IPS-15b (cell line): ENCODE measurements at regions not wholly inside any gene's neighbourhood (a gene's known extent, or its start where the extent isn't known, plus 50 kb on each side); places are given as distances from the start of the nearest gene placed in this dataset.

Experiments used
- H3K27me3 ChIP-seq: one replicate; pipeline ENCODE4 v1.6.1; 2013; ENCODE audit warnings: low read length; ENCODE audit not compliant: control insufficient read depth, insufficient read depth
- H3K36me3 ChIP-seq: one replicate; pipeline ENCODE4 v1.6.1; 2013; ENCODE audit warnings: low read length; ENCODE audit not compliant: control insufficient read depth, insufficient read depth
- H3K4me1 ChIP-seq: one replicate; pipeline ENCODE4 v1.6.1; 2013; ENCODE audit warnings: mild to moderate bottlenecking, low read length; ENCODE audit not compliant: control insufficient read depth, insufficient read depth
- H3K4me3 ChIP-seq: one replicate; pipeline ENCODE4 v1.5.1; 2013; ENCODE audit warnings: low read depth, low read length
- H3K9ac ChIP-seq: one replicate; pipeline ENCODE4 v1.6.1; 2013; ENCODE audit warnings: low read depth, mild to moderate bottlenecking, low read length
- H3K9me3 ChIP-seq: one replicate; pipeline ENCODE4 v1.6.1; 2013; ENCODE audit warnings: mild to moderate bottlenecking, low read length; ENCODE audit not compliant: control insufficient read depth, insufficient read depth

- H3K4me3 ChIP-seq, result no peak overlapping the region
- no peaks in the 10 kb centered on the region for H3K9me3 ChIP-seq
- H3K9ac ChIP-seq, result no peak overlapping the region
- H3K36me3 ChIP-seq, result no peaks in the 10 kb centered on the region
- no peaks in the 10 kb centered on the region for H3K4me1 ChIP-seq
- no peaks in the 10 kb centered on the region for H3K27me3 ChIP-seq
These were observed 482.7 kb upstream of the EEF2KMT start for GRCh38 chr16:5580296-5580695.

- no peaks in the 10 kb centered on the region for H3K36me3 ChIP-seq
- no peak overlapping the region for H3K4me3 ChIP-seq
- H3K4me1 ChIP-seq, result no peaks in the 10 kb centered on the region
- H3K9me3 ChIP-seq, result no peaks in the 10 kb centered on the region
- no peak overlapping the region for H3K9ac ChIP-seq
- H3K27me3 ChIP-seq, result no peaks in the 10 kb centered on the region
These were observed 481.4 kb upstream of the EEF2KMT start for GRCh38 chr16:5578980-5579379.

DNA sequence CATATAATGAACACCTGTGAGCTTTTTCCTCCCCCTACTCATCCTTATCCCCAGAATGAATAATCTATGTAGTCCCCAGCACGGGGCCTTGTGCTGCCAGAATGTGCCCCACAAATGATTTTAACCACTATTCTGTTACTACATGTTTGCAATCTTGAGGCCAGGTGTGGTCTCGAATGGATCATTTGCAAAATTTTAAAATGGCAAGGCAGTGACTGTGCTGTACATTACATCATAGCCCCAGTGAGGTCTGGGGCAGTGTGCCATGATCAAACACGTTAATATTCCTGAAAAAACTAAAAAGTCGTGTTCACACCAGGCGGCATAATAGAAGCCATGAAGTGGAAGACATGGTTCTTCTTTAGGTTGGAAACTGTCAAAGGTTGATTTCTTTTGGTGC is 479.9 kb upstream of the EEF2KMT start:
- no peak overlapping the region for H3K4me3 ChIP-seq
- no peaks in the 10 kb centered on the region for H3K4me1 ChIP-seq
- no peaks in the 10 kb centered on the region for H3K9me3 ChIP-seq
- H3K27me3 ChIP-seq, result no peaks in the 10 kb centered on the region
- no peaks in the 10 kb centered on the region for H3K36me3 ChIP-seq
- H3K9ac ChIP-seq, result no peak overlapping the region

GRCh38 chr16:5575646-5576245 is 478.2 kb upstream of the EEF2KMT start:
- Histone ChIP-seq H3K4me1 (no peaks in the 10 kb centered on the region), H3K4me3 (no peak overlapping the region), H3K36me3 (no peaks in the 10 kb centered on the region), H3K9ac (no peak overlapping the region), H3K27me3 (no peaks in the 10 kb centered on the region), H3K9me3 (no peaks in the 10 kb centered on the region)

GRCh38 chr16:5575121-5575520 is 477.5 kb upstream of the EEF2KMT start:
- Histone ChIP-seq H3K9ac (no peak overlapping the region), H3K36me3 (no peaks in the 10 kb centered on the region)

GRCh38 chr16:5572056-5572455 is 474.5 kb upstream of the EEF2KMT start:
- H3K36me3 ChIP-seq, result no peaks in the 10 kb centered on the region
- no peaks in the 10 kb centered on the region for H3K4me1 ChIP-seq
- no peak overlapping the region for H3K4me3 ChIP-seq
- no peaks in the 10 kb centered on the region for H3K27me3 ChIP-seq
- H3K9me3 ChIP-seq, result no peaks in the 10 kb centered on the region
- H3K9ac ChIP-seq, result no peak overlapping the region

More at GRCh38 chr16:5575121-5575520, 477.5 kb upstream of the EEF2KMT start:
- no peaks in the 10 kb centered on the region for H3K9me3 ChIP-seq
- no peaks in the 10 kb centered on the region for H3K4me1 ChIP-seq
- H3K27me3 ChIP-seq, result no peaks in the 10 kb centered on the region
- H3K4me3 ChIP-seq, result no peak overlapping the region

GRCh38 chr16:5571446-5571845 is 473.9 kb upstream of the EEF2KMT start:
- Histone ChIP-seq H3K9ac (no peak overlapping the region), H3K4me3 (no peak overlapping the region), H3K27me3 (no peaks in the 10 kb centered on the region), H3K36me3 (no peaks in the 10 kb centered on the region), H3K9me3 (no peaks in the 10 kb centered on the region), H3K4me1 (no peaks in the 10 kb centered on the region)

- Histone ChIP-seq H3K27me3 (no peaks in the 10 kb centered on the region), H3K4me1 (no peaks in the 10 kb centered on the region), H3K4me3 (no peak overlapping the region), H3K9ac (no peak overlapping the region), H3K9me3 (no peaks in the 10 kb centered on the region), H3K36me3 (no peaks in the 10 kb centered on the region)
These were observed 464.2 kb upstream of the EEF2KMT start for GRCh38 chr16:5561800-5562199.

DNA sequence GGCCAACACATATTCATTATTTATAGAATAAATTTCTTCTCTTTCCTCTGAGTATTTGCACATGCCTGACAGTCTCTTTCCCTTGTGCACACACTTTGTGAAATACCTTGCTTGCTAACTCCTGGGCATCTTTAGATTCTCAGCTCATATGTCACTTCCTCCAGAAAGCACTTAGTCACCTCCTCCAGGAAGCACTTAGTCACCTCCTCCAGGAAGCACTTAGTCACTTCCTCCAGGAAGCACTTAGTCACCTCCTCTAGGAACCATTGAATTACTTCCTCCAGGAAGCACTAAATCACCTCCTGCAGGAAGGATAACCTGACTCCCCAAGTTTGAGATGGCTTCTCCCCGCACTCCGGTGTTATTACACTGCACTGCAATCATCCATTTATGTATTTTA is 462.5 kb upstream of the EEF2KMT start:
- Histone ChIP-seq H3K9me3 (no peaks in the 10 kb centered on the region), H3K36me3 (no peaks in the 10 kb centered on the region)

DNA sequence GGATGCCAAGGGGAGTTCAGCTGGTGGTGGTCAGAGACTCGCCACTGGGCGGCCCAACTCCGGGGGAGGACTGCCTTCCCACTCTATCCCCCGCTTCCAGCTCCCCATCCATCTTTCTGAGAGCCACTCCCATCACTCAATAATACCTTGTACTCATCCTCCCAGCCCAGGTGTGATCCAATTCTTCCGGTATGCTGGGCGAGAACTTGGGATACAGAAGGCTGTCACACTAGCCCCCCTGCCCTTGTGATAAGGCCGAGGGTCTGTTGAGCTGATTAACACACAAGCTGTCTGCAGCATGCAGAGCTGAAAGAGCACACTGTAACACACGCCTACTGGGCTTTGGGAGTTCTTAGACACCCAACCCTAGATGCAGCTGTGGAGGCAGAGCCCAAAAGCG is 460.4 kb upstream of the EEF2KMT start:
- H3K36me3 ChIP-seq, result no peaks in the 10 kb centered on the region
- no peaks in the 10 kb centered on the region for H3K27me3 ChIP-seq
- no peaks in the 10 kb centered on the region for H3K4me1 ChIP-seq
- no peak overlapping the region for H3K9ac ChIP-seq
- no peak overlapping the region for H3K4me3 ChIP-seq
- no peaks in the 10 kb centered on the region for H3K9me3 ChIP-seq

More for the DNA sequence above, 462.5 kb upstream of the EEF2KMT start:
- Histone ChIP-seq H3K27me3 (no peaks in the 10 kb centered on the region), H3K4me1 (no peaks in the 10 kb centered on the region), H3K9ac (no peak overlapping the region), H3K4me3 (no peak overlapping the region)

- Histone ChIP-seq H3K9me3 (no peaks in the 10 kb centered on the region), H3K27me3 (no peaks in the 10 kb centered on the region), H3K36me3 (no peaks in the 10 kb centered on the region), H3K4me1 (no peaks in the 10 kb centered on the region), H3K4me3 (no peak overlapping the region), H3K9ac (no peak overlapping the region)
These were observed 459.9 kb upstream of the EEF2KMT start for GRCh38 chr16:5557448-5557847.

GRCh38 chr16:5556158-5556810 is 458.7 kb upstream of the EEF2KMT start:
- no peaks in the 10 kb centered on the region for H3K9me3 ChIP-seq
- H3K9ac ChIP-seq, result no peak overlapping the region
- no peaks in the 10 kb centered on the region for H3K36me3 ChIP-seq
- no peaks in the 10 kb centered on the region for H3K27me3 ChIP-seq
- H3K4me3 ChIP-seq, result no peak overlapping the region
- no peaks in the 10 kb centered on the region for H3K4me1 ChIP-seq
